ENCODE measurements at regions not wholly inside any gene's neighbourhood (a gene's known extent, or its start where the extent isn't known, plus 50 kb on each side); places are given as distances from the start of the nearest gene placed in this dataset.

- TF ChIP-seq CTCF (conservative IDR thresholded peaks at IDR 0.05; ENCODE audit: low read depth, low read length) (no peak), EZH2phosphoT487 (IDR thresholded peaks at IDR 0.05; ENCODE audit: borderline replicate concordance, low read length) (no peak)
Measured at GRCh38 chr2:149737896-149738295, 150.3 kb upstream of the MMADHC start.

Measured in PC-3 (cell line).